ENCODE measurements at regions not wholly inside any gene's neighbourhood (a gene's known extent, or its start where the extent isn't known, plus 50 kb on each side); places are given as distances from the start of the nearest gene placed in this dataset.

- no peak for TF ChIP-seq CTCF (IDR thresholded peaks at IDR 0.05; ENCODE audit: poor library complexity, severe bottlenecking)
- TF ChIP-seq EZH2 (IDR thresholded peaks at IDR 0.05; ENCODE audit: borderline replicate concordance, insufficient read depth, low read length, poor library complexity, severe bottlenecking): no peak
- TF ChIP-seq POLR2AphosphoS5 (IDR thresholded peaks at IDR 0.05): no peak
- TF ChIP-seq REST (IDR thresholded peaks at IDR 0.05; ENCODE audit: borderline replicate concordance): no peak
- no peak for TF ChIP-seq EP300 (conservative IDR thresholded peaks at IDR 0.05; ENCODE audit: poor library complexity, severe bottlenecking)
- no peak for TF ChIP-seq SMC3 (conservative IDR thresholded peaks at IDR 0.05; ENCODE audit: poor library complexity)
- no peak for TF ChIP-seq TAF1 (IDR thresholded peaks at IDR 0.05; ENCODE audit: low read depth)
- TF ChIP-seq RAD21 (conservative IDR thresholded peaks at IDR 0.05): no peak
Observed at GRCh38 chr5:166719991-166720390, 1571.5 kb upstream of the WWC1 start.
